DMS153 treated with DMSO at 0.1 percent for 48 hours (cell line): ENCODE measurements at regions not wholly inside any gene's neighbourhood (a gene's known extent, or its start where the extent isn't known, plus 50 kb on each side); places are given as distances from the start of the nearest gene placed in this dataset.

ENCODE experiments used
- DNase-seq: peaks from one replicate; lab custom pipeline; 2025; ENCODE audit not compliant: unreplicated experiment; lab: John Stamatoyannopoulos, UW

DNA sequence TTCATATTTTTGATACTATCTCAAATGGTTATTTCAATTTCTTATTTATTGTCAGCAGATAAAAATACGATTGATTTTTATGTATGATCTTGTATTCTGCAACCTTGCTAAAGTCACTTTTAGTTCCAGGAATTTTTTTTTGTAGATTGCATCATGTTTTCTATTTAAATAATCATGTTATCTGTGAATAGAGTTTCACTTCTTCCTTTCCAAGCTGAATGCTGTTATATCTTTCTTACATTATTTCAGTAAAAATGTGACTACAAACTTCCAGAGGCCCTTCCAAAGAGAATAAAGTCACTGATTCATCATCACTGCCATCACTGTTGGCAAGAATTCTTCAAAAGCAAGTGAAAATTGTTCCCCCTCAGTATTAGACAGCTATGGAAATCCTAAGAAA is 104.7 kb upstream of the RAP1B start:
- no peak for DNase-seq

DNA sequence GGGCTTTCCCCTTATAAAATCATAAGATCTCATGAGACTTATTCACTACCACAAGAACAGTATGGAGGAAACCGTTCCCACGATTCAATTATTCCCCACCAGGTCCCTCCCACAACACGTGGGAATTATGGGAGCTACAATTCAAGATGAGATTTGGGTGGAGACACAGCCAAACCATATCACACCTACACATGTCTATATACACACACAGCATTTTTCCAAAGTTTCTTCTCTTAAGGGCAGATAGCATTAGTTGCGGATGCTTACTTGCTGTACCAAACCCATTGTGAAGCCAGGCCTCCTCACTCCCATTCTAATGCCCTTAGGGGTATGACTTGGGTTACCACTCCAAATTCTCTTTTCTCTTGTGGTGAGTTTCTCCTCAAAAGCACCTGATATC is 104.1 kb upstream of the RAP1B start:
- DNase-seq, result no peak

DNA sequence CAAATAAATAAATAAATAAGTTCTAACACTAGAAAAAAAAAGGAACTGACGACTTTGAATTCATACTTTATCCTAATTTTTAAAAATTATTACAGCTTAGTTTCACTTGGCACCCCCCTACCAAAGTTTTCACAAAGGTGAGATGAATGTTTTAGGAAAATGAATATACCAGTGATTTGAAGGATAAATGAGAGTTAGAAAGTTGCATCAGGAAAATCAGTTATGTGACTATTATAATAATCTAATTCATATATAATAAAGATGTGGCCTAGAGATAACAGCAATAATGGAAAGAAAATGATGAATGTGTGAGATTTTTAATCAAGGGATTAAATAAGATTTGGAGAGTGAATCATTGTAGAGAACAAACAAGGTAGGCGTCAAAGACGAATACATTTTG is 103.0 kb upstream of the RAP1B start:
- no peak for DNase-seq

DNA sequence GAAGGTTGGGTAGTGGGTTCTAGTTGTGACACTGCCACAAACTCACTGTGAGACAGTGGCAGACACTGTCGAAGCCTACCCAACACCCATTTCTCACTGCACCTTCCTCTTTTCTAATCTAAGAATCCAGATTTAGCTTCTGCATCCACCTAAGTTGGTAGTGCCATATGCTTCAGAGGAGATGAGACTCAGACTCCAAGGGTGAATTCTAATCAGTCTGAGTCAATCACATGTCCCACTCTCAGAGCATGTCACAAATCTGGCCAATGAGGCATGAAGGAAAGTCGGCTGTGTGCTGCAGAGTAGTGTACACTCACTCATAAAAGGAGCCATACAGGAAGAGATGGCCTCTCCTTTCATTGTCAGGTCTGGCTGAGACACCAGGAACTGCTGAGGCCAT is 102.1 kb upstream of the RAP1B start:
- no peak for DNase-seq

DNA sequence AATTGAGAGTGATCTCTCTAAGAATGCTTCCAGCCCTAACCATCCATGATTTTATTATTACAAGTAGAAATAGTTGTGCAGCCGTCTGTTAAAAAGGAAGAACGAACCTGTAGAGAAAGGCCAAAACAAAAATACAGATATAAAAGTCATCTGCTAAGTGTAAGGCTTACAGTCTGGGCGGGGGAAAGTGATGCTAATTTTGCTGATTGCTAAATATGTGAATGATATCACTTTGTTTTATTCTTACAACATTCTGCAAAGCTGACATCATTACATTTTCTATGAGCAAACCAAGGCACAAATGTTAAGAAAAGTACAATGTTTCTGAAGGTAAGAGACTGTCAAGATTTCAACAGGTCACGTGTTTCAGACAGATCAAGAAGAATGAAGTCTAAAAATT is 101.5 kb upstream of the RAP1B start:
- DNase-seq, result no peak

DNA sequence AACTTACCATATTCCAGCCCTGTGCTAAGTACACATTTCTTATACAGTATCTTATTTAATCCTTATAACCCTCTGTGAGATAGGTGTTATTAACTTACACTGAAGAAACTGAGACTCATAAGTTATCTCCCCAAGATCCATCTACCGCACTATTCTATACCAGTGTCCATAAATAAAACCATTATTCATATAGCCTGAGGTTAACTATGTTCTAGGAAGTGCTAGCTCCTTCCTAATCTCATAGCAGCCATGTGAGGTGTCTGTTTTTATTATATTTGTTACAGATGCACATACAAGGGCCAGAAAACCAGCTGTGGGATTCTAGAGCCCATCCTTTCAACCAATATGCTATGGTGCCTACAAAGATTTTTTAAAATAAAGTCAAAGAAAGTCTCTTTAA is 100.3 kb upstream of the RAP1B start:
- no peak for DNase-seq

DNA sequence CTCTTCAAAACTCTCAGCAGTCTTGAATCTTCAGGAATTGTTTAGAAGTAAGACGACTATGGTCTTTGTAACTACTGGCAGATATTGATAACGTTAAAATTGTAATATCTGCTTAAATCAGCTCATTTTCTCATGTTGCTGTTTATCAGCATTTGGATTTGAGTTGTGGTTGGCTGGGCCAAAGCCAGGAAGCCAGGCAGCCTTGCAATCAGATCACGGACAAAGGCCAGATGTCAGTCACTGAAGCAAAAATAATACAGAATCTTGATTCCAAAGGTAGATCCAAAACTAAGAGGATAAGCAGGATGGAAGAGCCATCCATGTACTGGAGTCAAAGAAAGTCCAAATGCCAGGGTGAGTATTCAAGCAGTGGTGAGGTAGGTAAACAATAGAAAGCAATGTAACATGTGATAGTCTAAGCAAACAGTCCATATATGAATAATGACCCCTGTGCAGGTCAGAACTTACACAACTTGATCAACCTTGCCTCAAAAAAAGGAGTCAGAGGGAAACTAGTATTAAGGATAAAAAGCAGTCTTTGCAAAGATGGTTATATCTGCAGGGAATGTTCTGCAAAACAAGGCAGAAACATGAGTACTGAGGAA is 95.8 kb upstream of the RAP1B start:
- no peak for DNase-seq

DNA sequence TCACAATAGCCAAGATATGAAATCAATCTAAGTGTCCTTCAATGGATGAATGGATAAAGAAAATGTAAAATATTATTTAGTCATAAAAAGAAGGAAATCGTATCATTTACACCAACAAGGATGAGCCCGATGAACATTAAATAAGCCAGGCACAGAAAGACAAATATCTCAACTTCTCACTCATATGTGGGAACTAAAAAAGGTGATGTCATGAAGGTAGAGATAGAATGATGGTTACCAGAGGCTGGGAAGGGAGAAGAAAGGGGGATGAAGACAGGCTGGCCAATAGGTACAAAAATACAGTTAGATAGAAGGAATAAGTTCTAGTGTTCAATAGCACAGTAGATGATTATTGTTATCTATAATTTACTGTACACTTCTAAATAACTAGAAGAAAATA is 94.9 kb upstream of the RAP1B start:
- DNase-seq, result no peak

DNA sequence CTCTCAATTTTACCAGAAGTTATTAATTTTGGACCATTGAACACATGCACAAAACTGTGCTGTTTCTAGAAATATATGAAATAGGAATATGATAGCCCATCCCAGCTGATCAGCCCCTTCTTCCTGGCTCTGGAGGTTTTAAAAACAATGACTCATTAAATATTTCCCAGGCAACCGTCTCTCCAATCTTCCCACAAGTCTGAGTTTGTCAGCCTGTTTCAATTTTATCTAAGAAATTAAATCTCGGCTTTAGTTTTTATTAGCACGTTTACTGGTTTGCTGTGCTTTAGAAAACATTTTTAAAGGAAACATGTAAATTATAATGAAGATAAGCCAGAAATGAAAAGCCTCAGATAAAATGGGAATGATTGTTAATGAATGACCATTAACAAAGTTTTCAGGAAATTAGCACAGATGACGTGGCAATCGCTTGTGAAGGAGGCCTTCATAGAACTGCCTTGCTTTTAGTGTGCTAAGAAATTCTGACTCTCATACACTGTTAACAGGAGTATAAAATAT is 89.3 kb upstream of the RAP1B start:
- DNase-seq, result no peak

DNA sequence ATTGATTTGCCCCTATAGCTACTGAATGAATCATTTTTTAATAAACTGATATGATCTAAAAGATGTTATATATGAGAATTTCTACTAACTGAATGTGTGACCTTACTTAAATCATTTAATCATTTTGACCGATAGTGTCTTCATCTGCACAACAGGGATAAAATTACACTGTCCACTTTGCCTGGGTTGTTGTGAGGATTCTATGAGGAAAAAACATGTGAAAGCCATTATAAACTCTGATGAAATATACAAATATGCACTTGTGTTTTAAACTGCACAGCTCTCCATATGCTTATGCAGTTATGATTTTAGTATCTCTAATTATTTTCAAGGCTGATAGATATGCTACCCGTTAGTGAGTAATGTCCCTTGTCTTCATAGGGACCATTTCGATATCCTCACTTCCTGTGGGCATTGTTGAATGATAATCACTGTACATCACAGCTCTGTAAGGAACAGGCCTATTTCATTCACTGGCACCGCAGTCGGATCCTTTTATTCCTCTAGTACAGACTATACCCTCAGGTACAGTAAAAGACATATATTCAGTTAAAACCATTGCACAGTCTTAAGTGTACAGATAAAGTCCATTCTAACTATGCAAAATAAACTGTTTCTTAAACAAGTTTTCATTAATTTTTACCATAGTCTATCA is 88.7 kb upstream of the RAP1B start:
- no peak for DNase-seq

DNA sequence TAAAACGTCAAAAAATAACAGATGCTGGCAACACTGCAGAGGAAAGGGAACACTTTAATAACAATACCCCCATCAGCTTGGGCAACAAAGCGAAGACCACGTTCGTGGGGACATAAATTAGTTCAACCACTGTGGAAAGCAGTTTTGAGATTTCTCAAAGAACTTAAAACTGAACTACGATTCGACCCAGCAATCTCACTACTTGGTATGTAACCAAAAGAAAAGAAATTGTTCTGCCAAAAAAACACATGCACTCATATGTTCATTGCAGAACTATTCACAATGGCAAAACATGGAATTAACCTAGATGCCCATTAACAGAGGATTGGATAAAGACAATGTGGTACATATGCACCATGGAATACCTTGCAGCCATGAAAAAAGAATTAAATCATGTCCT is 81.2 kb upstream of the RAP1B start:
- DNase-seq, result no peak

DNA sequence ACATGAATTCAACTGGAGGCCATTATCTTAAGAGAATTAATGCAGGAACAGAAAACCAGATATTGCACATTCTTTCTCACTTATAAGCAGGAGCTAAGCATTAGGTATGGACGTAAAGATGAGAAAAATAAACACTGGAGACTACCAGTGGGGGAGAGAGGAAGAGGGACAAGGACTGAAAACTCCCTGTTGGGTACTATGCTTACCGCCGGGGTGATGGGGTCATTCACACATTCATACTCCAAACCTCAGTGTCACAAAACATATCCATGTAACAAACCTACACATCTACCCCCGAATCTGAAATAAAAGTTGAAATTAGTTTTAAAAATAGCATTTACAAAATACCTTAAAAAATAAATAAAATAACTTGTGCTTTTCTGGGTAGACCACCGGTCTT is 80.8 kb upstream of the RAP1B start:
- DNase-seq, result no peak

DNA sequence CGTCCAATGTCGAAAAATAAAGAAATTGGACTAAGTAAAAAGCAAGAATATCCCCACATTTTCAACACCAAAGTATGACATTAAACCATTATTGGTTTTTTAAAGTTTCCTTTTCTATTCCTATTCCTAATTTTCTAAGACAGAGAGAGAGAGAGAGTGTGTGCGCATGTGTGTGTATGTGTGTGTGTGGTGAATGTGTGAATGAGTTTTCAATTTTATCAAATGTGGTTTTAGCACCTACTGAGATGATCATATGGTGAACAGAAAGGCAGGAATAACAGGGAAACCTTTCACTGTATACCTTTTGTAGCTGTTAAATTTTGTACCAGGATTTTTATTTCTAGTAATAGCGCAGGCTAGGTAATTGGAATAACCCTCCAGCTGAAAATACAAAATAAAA is 80.4 kb upstream of the RAP1B start:
- DNase-seq, result no peak

DNA sequence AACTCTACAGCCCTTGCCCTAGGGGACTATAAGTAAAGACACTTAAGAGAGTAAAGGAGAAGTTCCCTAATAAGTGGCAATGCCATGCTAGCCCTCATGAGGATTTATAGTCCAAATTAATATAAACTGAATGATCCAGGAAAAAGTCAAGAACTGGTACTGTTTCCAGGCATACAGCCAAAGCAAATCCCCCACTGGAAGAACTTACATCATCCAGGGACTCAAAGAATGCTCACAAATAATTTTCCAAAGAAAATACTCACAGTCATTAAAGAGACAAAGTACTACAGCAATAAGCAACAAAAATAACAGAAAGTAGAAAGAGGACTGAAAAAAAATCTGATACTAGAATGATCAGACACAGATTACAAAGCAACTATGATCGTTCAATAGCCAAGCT is 79.7 kb upstream of the RAP1B start:
- DNase-seq, result no peak

DNA sequence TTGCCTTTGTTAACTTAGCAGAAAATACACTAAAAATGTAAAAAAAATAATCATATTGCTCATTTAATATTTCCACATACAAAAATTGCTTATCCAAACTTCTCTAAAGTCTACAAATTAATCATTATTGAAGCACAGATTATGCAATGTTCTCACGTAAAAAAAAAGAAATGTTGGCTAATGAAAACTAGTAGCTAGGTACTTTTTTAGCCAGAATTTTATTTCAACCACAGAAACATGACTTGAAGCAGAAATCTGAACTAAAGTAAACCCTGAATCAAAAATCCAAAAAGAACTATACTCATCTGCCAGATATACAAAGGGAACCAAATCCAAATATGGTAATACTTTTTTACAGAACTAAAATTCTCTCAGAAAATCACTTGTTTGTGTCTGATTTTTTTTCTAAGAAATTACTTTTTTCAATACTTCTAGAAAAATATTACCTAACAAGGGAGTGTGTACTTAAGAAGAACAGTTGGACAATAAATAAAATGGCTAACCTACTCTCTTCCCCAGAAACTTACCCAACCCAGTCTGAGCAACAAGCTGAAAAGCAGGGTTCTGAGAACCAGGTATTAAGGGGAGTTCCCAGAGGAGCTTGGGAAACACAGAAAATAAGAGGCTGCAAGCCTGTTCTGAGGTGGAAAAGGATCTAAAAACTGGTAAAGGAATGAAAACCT is 78.4 kb upstream of the RAP1B start:
- no peak for DNase-seq

DNA sequence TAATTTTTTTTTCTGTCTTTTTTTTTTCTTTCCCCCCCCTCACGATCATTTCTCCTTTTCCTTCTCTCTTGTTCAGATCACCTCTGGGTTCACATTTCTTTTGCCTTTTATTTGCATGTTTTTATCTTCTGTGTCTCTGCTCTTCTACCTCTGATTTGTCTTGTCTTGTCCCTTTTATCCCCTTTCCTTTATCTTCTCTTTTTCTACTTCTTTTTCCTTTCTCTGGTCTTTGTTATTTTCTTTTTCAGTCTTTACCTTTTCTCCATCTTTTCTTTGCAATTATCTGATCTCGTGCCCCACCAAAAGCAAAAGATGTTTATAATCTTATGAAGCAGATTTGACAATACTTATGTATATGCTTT is 77.8 kb upstream of the RAP1B start:
- no peak for DNase-seq

DNA sequence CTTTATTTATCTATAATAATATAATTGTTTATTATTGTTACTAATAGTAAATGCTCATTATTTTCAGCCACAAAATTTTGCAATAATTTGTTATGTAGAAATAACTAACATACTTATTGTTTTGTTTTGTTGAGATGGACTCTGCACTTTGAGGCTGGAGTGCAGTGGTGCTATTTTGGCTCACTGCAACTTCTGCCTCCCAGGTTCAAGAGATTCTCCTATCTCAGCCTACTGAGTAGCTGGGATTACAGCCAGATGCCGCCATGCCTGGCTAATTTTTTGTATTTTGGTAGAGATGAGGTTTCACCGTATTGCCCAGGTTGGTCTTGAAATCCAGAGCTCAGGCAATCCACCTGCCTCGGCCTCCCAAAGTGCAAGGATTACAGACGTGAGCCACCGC is 76.6 kb upstream of the RAP1B start:
- no peak for DNase-seq

DNA sequence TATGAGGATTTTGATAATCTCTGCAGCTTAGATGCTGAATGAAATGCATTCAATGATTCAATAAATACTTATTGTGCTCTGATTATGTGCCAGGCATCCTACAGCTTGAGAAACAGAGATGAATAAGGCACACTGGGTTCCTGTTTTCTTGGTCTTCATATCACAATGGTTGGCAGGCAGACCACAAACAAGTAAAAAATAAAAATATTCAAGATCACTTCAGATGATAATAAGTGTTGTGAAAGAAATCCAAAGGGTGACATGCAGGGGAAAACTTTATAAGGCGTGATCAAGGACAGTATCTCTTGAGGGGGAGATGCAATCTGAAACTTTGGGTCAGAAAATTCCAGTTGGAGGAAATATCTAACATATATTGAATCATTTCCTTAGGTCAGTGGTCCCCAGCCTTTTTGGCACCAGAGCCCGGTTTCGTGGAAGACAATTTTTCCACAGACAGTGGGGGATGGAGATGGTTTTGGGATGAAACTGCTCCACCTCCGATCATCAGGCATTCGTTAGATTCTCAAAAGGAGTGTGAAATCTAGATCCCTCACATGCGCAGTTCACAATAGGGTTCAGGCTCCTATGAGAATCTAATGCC is 73.7 kb upstream of the RAP1B start:
- DNase-seq, result no peak

DNA sequence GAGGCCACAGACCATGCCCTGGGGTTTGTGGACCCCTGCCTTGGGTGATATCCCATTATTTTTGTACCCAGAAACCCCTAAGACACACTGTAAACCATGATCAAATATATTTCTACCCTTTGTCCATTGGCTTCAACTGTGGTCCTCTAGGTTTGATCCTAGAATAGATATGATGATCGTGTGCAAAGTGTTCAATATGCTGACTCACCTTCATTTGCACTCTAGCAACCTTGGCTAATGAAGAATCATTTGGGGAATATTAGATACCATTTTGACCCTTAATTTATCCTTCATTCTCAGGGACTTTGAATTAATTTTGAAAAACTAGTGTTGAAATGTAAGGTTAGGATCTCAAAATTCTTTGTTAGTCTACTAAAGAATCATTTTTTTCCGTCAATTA is 73.1 kb upstream of the RAP1B start:
- DNase-seq, result no peak

DNA sequence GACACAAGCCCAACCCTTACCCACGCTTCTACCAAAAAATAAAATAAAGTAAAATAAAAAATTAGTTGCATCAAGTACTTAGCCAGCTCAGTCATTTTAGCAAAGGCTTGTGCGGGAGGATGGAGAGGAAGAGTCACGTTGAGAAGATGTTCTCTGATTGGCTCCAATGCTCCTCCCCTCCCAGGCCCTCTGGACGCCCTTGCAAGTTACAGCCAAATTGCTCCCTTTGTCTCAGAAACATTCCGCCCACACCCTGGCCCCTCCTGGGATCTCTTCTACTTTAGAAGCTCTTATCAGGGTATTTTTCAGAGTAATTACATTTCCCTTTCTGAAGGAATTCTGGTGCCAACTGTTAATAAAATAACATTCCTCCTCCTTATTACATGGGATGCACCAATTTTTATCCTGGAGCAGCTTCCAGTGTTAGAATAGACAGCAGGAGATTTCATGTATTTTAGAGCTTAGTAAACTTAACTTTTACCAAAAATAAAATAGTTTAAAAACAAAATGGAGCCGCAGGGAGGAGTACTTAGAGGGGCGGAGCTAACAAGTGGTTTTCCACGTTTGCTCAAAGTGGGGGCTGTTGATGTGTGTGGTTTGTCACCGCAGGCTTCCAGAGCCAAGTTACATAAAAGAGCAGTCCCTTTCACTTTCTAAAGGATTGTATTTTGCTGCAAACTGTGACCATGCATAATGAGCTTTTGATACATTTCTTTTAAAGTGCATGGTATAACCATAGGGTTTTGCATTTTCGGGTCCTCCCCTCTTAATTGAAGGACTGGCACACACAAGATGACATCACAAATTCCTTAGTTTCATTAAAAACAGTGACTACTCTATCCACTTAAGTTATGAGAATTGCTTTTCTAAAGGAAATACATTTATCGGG is 71.7 kb upstream of the RAP1B start:
- DNase-seq, result no peak

DNA sequence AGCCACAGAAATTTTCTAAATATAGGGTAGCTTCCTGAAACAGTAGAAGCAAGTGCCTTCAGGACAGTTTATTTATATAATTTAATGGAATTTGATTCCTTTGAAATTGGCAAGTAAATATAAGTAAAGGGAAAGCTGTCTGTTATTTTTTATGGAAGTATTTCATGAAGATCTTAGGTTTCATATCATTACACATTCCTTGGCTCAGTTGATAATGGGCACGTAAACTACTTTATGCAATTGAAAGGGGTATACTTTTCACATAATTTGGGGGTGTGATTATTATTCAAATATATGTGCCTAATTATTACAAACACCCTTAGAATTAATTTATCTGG is 71.1 kb upstream of the RAP1B start:
- no peak for DNase-seq
